Keratinocyte (primary cell): ENCODE measurements at regions not wholly inside any gene's neighbourhood (a gene's known extent, or its start where the extent isn't known, plus 50 kb on each side); places are given as distances from the start of the nearest gene placed in this dataset.

Experiments used
- EZH2 ChIP-seq: IDR thresholded peaks from one replicate; pipeline ENCODE4 v1.6.1; 2012; ENCODE audit warnings: inconsistent platforms, mild to moderate bottlenecking, low read length, moderate library complexity
- TF ChIP-seq, protein P1 (sequence below), 3 experiments: IDR thresholded peaks in 1 of 3; conservative IDR thresholded peaks in 1 of 3; optimal IDR thresholded peaks in 1 of 3; 2 replicates in 2 of 3; 3 replicates in 1 of 3; pipeline versions ENCODE3 to v1.5.1; 2011; ENCODE audit warnings: low read length in 3 of 3, mild to moderate bottlenecking in 3 of 3, moderate library complexity in 2 of 3, control low read depth in 1 of 3, inconsistent platforms in 1 of 3; ENCODE audit not compliant: insufficient read depth in 2 of 3; ENCODE audit errors: extremely low read depth in 1 of 3

- TF ChIP-seq, protein P1, sequence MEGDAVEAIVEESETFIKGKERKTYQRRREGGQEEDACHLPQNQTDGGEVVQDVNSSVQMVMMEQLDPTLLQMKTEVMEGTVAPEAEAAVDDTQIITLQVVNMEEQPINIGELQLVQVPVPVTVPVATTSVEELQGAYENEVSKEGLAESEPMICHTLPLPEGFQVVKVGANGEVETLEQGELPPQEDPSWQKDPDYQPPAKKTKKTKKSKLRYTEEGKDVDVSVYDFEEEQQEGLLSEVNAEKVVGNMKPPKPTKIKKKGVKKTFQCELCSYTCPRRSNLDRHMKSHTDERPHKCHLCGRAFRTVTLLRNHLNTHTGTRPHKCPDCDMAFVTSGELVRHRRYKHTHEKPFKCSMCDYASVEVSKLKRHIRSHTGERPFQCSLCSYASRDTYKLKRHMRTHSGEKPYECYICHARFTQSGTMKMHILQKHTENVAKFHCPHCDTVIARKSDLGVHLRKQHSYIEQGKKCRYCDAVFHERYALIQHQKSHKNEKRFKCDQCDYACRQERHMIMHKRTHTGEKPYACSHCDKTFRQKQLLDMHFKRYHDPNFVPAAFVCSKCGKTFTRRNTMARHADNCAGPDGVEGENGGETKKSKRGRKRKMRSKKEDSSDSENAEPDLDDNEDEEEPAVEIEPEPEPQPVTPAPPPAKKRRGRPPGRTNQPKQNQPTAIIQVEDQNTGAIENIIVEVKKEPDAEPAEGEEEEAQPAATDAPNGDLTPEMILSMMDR (optimal IDR thresholded peaks at IDR 0.05 in 1 of 3, IDR thresholded peaks at IDR 0.05 in 1 of 3, conservative IDR thresholded peaks at IDR 0.05 in 1 of 3; ENCODE audit: extremely low read depth in 1 of 3, insufficient read depth in 2 of 3, low read length in 3 of 3), result no peak
- TF ChIP-seq EZH2, result no peak
Measured at GRCh38 chr21:43346551-43346950, 80.4 kb downstream of the SIK1 start.
